ENCODE measurements at regions not wholly inside any gene's neighbourhood (a gene's known extent, or its start where the extent isn't known, plus 50 kb on each side); places are given as distances from the start of the nearest gene placed in this dataset.
"Not testable (repeated sequence)": the region's sequence is repeated elsewhere in the genome, so short reads cannot be mapped to it uniquely, and the experiment has no call there.

GRCh38 chr17:20843261-20843660 lies 199.6 kb downstream of the USP22 start:
- H3K27ac Mint-ChIP-seq; H3K4me1 Mint-ChIP-seq; POLR2A ChIA-PET; H3K9me3 Mint-ChIP-seq; DNase-seq (ENCODE audit: low spot score); ATAC-seq; H3K36me3 Mint-ChIP-seq: not testable (repeated sequence)
- Mint-ChIP-seq H3K27me3 (ENCODE audit: low read depth) (peaks cover 40% of the 10 kb centered on the region), H3K4me3 (peak overlapping the region; percentile 66)
- CTCF ChIA-PET: interaction anchor here (1.4 to 1.9 kb wide), 2 partner anchors 8 to 150 kb away, joined by 4 read pairs; no protein-coding TSS in a partner anchor

- H3K4me1 Mint-ChIP-seq, H3K9me3 Mint-ChIP-seq, H3K27ac Mint-ChIP-seq, POLR2A ChIA-PET, H3K36me3 Mint-ChIP-seq: not testable (repeated sequence)
- CTCF ChIA-PET: interaction anchor here (1.4 kb wide), 1 partner anchor 8 kb away, joined by 4 read pairs; no protein-coding TSS in a partner anchor
- DNase-seq (ENCODE audit: low spot score) (peak; percentile 39), ATAC-seq (peak; percentile 92)
- H3K27me3 Mint-ChIP-seq (ENCODE audit: low read depth): peaks cover 40% of the 10 kb centered on the region
- H3K4me3 Mint-ChIP-seq: peak overlapping the region; percentile 66
- peak; percentile 50; the same call in 1 of the 2 replicates for TF ChIP-seq MAX (CRISPR knock-in tag; IDR thresholded peaks at IDR 0.05)
- peak; percentile 55; the same call in 1 of the 2 replicates for TF ChIP-seq ZNF423 (CRISPR knock-in tag; IDR thresholded peaks at IDR 0.05)
These were observed 198.8 kb downstream of the USP22 start for GRCh38 chr17:20843799-20844553.

GRCh38 chr17:20848869-20849443 lies 193.9 kb downstream of the USP22 start:
- H3K27ac Mint-ChIP-seq; H3K4me3 Mint-ChIP-seq; CTCF ChIA-PET; H3K36me3 Mint-ChIP-seq; H3K9me3 Mint-ChIP-seq; DNase-seq (ENCODE audit: low spot score); POLR2A ChIA-PET; ATAC-seq: not testable (repeated sequence)
- Mint-ChIP-seq H3K4me1 (peaks cover 19% of the 10 kb centered on the region), H3K27me3 (ENCODE audit: low read depth) (peaks cover 28% of the 10 kb centered on the region)

- Mint-ChIP-seq H3K4me1 (peaks cover 20% of the 10 kb centered on the region), H3K27me3 (ENCODE audit: low read depth) (peaks cover 27% of the 10 kb centered on the region)
- DNase-seq (ENCODE audit: low spot score): peak; percentile 42
- H3K9me3 Mint-ChIP-seq, H3K27ac Mint-ChIP-seq, H3K36me3 Mint-ChIP-seq, H3K4me3 Mint-ChIP-seq: not testable (repeated sequence)
- peak; percentile 90 for ATAC-seq
- ChIA-PET POLR2A (interaction anchor here (0.6 kb wide), 1 partner anchor 16 kb away, joined by 6 read pairs; no protein-coding TSS in a partner anchor), CTCF (interaction anchor here (0.6 to 2.6 kb wide), 6 partner anchors 8 to 761 kb away, joined by 3 to 15 read pairs (median 4); no protein-coding TSS in a partner anchor)
These were observed 191.1 kb downstream of the USP22 start for GRCh38 chr17:20851591-20852238.

GRCh38 chr17:20852239-20852989 lies 190.4 kb downstream of the USP22 start:
- H3K27me3 Mint-ChIP-seq (ENCODE audit: low read depth): peaks cover 27% of the 10 kb centered on the region

More at GRCh38 chr17:20852239-20852989, 190.4 kb downstream of the USP22 start:
- H3K4me3 Mint-ChIP-seq: no peak overlapping the region; the same call in 1 of the 2 replicates
- H3K9me3 Mint-ChIP-seq: no peaks in the 10 kb centered on the region
- ChIA-PET POLR2A (interaction anchor here (0.6 kb wide), 1 partner anchor 15 kb away, joined by 6 read pairs; no protein-coding TSS in a partner anchor), CTCF (interaction anchor here (0.6 to 2.6 kb wide), 7 partner anchors 9 to 762 kb away, joined by 3 to 15 read pairs (median 4); no protein-coding TSS in a partner anchor)
- peak overlapping the region; percentile 30; the same call in 1 of the 2 replicates for H3K27ac Mint-ChIP-seq
- TF ChIP-seq ARID4B (CRISPR knock-in tag; IDR thresholded peaks at IDR 0.05; ENCODE audit: borderline replicate concordance): 0 out of 2 replicates have a peak, but pooled peaks have one; percentile 30
- TF ChIP-seq ELF4 (CRISPR knock-in tag; IDR thresholded peaks at IDR 0.05; ENCODE audit: low read depth): no peak
- TF ChIP-seq MAX (CRISPR knock-in tag; IDR thresholded peaks at IDR 0.05): peak; percentile 30; the same call in 1 of the 2 replicates
- no peak for TF ChIP-seq KAT7 (CRISPR knock-in tag; IDR thresholded peaks at IDR 0.05; ENCODE audit: borderline replicate concordance)
- TF ChIP-seq HMGXB4 (CRISPR knock-in tag; IDR thresholded peaks at IDR 0.05): 0 out of 2 replicates have a peak, but pooled peaks have one; percentile 28
- H3K4me1 Mint-ChIP-seq: peaks cover 20% of the 10 kb centered on the region
- no peaks in the 10 kb centered on the region for H3K36me3 Mint-ChIP-seq
- ATAC-seq (peak; percentile 77), DNase-seq (ENCODE audit: low spot score) (peak; percentile 66)
